ENCODE measurements at regions not wholly inside any gene's neighbourhood (a gene's known extent, or its start where the extent isn't known, plus 50 kb on each side); places are given as distances from the start of the nearest gene placed in this dataset.

GRCh38 chr2:104179644-104180043 is 674.3 kb upstream of the POU3F3 start:
- no peak for TF ChIP-seq CTCF (IDR thresholded peaks at IDR 0.05)
- no peak for TF ChIP-seq ZFX (IDR thresholded peaks at IDR 0.05; ENCODE audit: borderline replicate concordance)

Data from 22Rv1 (cell line).